Fibroblast of peridontal ligament (primary cell): ENCODE measurements at regions not wholly inside any gene's neighbourhood (a gene's known extent, or its start where the extent isn't known, plus 50 kb on each side); places are given as distances from the start of the nearest gene placed in this dataset.

Experiments
- DNase-seq: peaks from one replicate; pipeline ENCODE4 v3.0.0-alpha.2; 2010; ENCODE audit errors: extremely low read depth

DNA sequence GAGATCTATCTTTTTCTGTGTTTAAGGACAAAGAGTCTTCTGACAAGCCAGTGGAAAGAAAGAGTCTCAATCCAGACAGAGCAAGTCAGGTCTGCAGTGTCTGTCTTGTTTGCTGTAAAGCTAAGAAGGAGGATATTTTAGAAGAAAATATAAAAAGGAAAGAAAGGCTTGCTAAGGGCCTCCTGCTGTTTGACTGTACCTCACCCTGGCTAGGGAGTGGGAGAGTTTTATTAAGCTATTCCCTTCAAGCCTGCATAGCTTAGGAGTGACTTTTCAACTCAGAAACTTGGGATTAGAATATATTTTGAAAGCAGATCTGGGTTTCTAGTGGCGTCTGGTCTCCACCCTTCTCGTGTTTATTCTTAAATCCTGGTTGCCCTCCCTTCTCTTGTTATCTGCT, 460.0 kb downstream of the COG6 start:
- DNase-seq = no peak

DNA sequence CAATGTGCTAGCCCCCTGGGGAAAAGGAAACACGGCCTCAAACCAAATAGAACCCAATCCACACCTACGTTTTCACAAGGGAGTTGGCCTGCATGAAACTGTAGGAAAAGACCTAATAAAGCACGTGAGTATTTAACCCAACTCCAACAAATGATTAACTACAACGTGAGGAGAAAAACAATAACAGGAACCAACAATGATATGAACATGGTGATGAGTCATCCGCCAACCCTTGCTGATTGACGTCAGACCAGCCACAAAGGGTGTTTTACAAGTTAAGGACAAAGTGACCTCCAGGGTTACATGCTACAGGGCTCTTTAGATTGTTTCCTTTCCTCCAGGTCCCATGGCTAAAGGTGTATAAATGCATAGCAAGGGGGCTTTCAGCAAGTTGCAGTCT, 460.5 kb downstream of the COG6 start:
- no peak for DNase-seq

DNA sequence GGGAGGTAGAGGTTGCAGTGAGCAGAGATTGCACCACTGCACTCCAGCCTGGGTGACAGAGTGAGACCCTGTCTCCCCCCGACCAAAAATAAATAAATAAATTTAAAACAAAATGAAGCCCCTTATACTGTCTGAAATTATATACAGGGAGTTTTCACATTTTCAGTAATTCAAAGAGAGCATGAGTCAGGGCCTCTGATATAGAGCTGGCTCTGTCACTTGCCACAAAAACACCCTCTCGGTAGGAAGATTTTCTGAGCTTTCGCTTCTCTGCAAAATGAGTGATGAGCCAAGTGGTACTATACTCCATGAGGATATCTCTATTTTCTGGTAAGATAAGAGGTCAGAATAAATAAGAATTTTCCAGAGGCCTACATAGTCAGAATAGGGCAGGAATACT, 462.9 kb downstream of the COG6 start:
- no peak for DNase-seq

DNA sequence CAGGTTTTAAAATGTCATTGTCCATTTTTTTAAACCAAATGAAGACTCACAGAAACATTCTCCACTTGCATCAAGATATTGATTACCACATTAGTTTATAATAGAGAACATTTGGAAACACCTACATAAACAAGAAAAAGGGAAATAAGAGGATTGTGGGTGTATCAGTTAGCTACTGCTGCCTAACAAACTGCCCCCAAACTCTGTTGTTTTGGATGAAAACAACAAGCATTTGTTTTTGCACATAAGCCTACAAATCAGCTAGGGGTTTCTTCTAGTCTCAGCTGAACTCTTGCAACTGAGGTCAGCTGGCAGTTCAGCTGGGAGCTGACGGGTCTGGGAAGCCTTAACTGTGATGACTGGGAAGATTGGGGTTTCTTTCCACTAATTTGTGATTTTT, 464.4 kb downstream of the COG6 start:
- DNase-seq = no peak

DNA sequence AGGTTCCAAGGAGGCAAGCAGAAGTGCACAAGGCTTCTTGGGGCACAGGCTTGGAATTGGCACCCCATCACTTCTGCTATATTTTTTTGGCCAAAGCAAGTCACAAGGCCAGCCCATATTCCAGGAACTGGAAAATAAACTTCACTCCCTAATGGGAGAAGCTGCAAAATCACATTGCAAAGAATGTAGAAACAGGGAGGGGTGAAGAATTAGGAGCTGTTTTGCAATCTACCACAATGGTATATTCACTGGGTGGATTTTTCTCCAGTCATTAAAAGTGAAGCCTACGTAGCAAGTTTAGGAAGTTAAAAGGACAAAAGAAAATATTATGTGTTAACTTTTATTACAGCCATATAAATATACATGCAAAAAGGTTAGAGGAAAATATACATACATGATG, 464.8 kb downstream of the COG6 start:
- DNase-seq = no peak

DNA sequence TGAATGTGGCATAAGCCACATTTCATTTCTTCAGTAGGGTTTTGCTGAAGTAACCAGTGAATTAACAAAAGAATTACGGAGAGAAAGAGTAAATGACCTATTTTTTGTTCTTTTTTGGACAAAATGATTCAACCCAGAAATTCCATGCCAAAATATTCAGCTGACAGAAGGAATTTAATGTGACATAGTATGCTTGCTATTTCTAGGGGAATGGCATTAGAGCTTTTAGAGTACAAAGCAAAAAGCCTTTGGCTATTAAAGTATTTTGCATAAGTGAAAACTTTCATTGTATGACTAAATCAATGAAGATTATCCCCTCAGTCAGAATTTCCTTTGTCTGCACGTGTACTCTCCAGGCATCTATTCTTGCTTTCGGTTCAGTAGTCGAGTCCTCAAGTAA, 465.3 kb downstream of the COG6 start:
- DNase-seq = no peak

DNA sequence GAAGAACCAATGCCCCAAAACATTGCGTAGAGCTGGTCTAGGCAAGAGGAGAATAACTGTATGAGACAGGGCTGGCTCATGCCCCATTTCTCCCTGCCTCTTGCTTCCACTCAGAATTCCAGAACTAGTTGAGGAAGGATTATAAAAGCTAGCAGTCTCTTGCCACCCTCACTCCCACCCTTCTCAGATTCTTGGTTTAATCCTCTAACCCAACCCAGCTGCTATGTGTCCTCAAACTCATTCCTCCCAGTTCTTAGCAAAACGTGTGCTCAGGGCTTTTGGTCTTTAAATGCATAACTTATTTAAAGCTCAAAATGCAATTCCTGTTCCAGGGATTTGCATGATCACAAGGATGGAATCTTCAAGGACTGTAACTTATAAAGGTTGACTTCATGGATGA, 466.3 kb downstream of the COG6 start:
- no peak for DNase-seq

DNA sequence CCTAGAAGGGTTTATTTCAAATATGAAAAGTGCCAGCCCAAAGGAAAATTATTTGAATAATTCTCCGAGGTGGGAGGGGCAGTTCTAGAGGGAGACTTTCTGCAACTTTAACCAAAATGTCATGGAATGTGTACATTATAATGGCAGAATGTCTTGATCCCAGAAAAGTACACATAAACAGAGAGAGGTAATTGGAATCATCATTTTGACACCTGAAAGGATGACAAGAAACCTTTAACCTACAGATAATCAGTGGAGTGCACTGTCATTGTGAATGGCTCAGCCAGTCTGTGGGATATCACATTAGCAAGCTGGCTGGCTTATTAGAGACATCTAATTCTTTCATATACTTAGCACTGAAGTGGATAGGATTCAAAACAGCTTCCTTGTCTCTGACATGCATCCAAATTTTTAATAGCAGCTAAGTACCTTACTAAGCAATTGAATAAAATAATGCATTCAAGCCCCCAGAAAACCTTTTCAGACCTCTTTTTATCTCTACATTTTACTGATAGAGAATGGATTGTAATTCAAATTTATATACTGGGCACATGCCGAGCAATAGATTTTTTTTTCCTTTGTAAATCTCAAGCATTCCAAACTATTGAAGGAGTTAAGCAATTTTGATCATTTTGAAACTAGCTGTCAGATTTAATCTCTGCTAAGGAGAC, 468.6 kb downstream of the COG6 start:
- no peak for DNase-seq

DNA sequence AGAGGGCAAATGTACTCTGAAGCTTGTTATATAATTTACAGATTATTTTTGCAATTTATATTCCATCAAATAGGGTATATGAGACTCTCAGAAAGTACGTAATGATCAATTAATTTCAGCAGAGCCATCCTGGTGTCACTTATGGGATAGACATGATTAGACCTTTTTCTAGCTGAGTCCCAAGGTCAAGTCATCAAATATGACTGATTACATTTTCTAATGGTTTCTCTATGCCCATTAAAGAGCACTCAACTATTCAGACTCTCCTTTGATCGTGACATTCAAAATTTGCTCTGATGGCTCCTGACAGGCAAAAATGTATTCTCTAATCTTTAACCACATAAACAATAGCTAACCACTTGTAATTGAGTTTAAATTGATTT, 469.2 kb downstream of the COG6 start:
- DNase-seq = no peak

DNA sequence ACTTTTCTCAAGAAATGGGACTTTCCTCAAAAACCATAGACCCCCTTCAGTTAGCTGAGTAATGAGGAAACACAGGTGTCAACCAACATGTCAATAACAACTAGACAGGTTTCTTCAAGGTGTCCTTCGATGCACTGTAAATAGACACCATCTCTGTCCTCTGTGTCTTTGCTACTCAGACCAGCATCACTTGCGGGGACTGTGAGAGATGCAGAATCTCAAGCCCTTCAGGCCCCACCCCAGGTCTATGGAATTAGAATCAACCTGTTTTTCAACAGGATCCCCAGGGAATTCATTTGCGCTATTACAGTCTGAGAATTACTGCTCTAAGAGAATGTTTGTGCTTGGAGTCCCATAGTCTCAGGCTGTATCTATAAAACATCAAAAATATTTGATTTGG, 469.9 kb downstream of the COG6 start:
- no peak for DNase-seq

DNA sequence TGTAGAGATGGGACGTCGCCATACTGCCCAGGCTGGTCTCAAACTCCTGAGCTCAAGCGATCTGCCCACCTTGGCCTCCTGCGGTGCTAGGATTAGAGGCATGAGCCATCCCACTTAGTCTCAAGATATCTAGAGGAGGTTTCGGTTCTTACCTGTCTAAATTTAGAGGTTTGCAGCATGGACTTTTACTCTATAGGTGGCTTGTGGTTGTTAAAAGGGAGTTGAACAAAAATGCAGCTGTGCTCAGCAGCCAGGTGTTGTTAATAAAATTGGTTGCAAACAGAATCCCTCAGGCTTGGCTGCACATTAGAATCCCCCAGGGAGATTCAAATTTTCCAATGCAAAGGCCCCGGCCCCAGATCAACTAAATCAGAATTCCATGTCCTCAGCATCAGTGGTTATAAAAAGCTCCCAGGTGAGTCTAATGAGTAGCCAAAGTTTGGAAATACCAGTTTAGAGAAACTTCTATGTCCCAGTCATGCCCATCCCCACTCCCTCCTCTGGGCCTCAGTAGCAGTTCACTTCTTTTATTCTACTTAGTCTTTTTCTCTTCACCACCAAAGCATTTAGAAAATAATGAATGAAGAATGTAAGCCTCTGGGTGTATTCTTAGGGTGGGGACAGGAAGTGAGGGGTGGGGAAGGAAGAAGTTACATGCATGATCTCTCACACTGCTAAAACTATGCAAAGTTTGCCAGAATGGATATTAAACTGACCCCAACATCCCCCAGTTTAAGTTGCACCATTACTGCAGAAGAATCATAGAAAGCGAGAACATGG, 471.0 kb downstream of the COG6 start:
- DNase-seq = no peak

DNA sequence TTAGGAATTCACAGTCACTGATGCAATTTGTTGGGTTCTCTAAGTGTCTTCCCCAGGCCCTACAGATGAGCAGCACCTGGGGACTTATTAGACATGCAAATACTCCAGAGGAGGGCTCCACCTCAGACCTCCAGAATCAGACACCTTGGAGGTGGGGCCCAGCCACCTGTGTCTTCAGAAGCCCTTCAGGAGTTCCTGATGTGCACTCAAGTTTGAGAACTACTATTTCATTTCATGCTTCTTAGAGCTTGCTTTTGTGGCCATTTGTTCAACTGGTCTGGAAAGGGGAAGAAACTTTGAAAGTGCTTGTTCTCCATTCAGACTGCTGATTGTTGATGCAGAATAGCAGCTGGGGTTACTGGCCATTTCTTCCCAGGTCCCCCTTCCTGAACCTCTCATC, 472.0 kb downstream of the COG6 start:
- DNase-seq = no peak

DNA sequence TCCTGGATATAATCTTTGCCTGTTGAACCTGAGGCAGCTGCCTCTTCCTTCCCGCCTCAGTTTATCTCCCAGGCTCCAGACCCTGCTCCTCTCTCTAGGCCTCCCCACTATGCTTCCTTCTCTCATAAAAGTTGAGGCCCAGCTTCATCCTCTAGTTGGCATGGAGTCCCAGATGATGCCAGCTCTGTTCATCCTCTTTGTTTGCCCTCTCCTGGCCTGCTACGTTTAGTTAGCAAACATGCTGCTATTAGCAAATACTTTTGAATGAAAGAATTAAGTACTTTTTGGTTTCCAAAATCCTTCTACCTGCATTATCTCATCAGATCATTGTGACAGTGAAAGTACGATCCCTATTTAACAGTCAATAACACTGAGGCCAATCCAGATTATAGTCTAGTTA, 472.5 kb downstream of the COG6 start:
- DNase-seq = no peak

DNA sequence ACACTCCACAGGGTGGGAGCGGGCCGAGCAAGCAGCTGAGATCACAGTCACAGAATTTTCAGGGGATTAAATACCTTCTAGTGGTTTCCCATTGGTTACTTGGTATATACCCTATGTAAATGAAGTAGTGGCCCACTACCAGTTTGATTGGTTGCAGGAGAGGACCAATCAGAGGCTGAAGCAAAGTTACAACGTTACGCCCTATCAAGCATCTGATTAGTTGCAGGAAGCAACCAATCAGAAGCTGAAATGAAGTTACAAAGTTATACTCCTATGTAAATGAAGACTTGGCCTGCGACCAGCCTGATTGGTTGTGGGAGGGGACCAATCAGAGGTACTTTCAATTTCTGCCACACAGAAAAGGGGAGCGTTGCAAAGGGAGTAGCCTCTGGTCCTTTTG, 474.0 kb downstream of the COG6 start:
- no peak for DNase-seq

DNA sequence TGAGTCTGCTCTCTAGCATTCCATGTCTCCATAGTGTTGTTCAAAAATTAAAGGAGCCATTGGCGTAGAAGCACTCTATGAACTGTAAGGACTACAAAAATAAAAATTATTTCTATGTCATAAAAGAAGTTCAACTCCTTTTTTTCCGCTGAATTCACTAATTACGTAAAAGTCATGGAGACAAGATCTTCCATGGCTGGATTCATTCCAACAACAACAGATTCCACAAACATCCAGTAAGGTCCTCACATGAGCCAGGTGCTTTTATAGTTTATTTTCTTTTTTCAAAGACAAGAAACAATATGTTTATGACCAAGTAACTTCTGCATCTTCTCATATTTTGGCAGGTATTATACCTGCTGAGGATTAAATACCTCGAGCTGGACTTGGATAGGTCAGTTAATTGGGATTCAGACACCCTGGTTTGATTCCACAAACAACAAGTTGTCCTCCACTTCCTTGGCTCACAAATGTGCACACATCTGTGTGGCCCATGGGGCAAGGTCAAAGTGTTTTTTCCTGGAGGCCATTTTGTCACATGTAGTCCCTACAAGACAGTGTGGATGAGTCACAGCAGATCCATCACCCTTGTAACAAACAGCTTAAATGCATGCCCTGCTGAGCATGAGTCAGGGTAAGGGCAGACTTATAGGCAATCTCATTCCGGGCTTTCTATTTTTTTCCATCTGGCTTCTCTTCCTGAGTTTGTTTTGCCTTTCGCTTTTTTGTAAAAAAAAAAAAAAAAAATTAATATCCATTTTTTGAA, 475.6 kb downstream of the COG6 start:
- DNase-seq = no peak

DNA sequence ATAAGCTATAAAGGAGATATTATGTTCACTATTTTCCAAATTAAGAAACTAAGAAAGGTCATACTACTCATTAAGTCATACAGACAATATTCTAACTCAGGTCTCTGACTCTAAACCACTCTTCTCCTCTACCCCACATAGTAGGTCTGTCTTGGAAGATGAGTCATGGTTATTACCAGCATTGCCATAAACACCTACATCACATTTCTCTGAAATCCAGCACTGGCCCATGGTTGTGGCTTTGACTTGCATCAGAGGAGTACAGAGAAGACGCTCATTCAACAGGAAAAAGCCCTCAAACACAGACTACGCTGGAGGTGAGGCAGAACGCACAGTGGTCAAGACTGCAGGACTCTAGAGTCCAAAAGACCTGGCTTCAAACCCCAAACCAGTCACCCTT, 476.8 kb downstream of the COG6 start:
- DNase-seq = no peak

DNA sequence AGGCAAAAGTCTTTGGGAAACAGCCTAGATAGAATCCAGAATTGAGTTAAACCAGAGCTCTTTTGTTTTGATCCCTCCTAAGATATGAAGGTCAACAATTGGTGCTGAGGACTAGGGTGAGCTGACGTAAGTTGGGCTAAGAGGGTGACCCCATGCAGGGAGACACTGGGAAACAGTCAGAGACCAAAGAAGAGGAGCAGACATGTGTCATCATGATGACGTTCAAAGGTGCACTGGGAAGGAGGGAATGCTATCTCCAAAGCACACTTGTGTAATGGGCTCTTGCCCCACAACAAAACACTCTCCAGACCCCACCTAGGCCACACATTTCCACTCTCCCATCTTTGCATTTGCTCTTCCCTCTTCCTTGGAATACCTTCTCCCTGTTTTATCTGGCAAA, 481.4 kb downstream of the COG6 start:
- no peak for DNase-seq

DNA sequence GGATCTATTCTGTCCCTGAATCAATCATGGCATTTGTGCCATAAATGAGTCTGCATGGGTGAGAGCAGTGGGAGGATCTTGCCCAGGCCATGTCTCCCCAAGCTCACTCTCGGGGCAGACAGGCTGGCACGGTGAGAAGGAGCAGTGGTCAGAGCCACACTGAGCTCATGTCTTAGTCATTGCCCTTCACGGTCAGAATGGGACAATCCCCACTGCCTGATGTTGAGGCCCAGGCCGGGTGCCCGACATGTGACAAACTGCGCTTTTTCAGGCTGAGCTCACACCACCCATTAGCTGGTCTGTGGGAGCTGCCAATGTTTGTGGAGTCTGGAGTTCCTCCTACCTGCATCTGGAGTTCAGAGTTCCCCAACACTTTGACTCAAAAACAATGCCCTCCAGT, 481.9 kb downstream of the COG6 start:
- no peak for DNase-seq

DNA sequence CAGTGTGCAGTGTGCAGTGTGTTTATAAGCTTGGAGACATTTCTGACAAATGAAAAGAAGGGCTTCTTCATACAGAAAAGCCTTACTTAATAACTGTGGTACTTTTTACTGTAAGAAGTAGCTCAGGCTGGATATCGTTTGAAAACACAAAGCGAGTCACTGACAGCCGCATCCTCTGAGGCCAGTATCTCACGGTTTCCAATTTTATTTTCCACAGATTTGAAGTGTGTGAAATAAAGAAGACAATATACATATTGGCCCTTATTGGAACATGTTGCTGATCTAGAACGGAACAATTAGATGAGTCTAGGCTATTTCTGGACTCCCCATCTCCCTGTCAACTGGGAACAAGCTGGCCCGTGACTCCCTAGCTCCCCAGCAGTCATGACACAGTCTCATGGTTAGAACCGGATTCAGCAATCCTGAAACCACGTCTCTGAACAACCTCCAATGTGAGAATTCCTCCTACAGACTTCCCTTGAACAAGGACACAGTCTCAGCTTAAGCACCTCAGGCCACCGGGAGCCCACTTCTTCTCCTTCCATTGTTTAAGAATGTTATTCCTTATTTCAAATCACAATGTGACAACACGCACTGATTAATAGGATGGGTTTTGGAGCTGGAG, 484.5 kb downstream of the COG6 start:
- DNase-seq = no peak

DNA sequence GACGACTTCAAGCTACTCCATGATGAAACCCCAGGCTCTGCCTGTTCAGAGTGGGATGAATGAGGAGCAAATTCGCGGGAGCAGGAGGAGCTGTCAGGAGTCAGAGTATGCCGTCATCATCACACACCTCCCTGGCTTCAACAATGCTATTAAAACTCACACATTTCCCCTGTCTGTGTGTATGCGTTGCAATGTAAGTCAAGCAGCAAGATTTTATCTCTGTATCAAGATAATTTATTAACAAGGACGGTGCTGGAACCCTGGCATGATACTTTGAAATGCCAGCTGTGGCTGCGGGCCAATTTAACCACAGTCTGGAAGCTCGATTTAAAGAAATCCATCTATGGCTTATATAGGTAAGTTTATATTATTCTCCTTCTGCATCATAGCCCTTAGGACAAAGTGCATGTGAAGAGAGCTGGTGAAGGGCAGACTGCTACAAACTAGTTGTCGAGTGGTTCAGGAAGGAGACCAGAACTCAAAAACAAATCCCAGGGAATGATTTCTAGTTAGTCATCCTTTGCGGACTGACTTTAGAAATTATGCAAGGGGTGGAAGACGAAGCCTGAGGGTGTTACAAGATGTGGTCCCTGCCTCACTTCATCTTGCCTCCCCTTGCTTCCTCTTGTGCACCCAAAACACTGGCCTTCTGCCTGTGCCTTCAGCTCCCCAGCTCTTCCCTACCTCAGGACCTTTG, 486.5 kb downstream of the COG6 start:
- no peak for DNase-seq

DNA sequence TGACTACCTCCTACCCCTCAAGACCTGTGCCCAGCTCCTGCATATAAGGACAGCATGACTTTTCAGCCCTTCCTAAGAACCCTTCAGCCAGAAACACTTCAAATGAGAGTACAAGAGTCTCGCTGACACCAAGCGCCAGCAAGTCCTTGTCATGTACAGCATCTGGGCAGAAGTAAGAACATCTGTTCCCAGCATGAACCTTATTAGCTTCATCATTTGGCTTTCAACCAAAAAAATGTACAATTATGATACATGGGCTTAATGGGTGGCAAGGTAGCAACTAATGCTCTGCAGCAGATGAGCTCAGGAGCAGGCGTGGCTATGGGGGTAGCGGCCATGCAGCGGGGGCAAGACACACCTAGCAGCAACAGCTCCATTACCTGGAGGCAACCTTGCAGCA, 487.6 kb downstream of the COG6 start:
- DNase-seq = no peak

DNA sequence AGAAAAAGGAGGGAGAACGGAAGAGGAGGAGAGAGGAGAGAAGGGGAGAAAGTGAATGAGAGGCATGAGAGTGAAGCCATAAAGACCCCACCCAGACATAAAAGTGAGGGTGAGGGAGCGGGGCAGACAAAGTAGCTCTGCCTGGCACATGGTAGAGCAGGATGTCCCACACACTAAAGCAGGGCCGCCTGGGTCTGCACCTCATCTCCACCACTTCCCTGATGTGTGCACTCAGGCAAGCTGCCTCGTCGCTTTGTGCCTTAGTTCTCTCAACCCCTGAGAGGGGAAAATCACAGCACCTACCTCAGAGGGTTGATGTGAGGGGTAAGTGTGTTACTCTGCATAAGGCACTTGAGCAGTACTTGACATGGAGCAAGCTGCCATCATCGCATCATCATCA, 488.1 kb downstream of the COG6 start:
- DNase-seq = no peak
